Chondrocyte (in vitro differentiated cells): ENCODE measurements at regions not wholly inside any gene's neighbourhood (a gene's known extent, or its start where the extent isn't known, plus 50 kb on each side); places are given as distances from the start of the nearest gene placed in this dataset.

Source experiments
- DNase-seq: peaks from one replicate; pipeline ENCODE4 v3.0.0; 2021; ENCODE audit warnings: mixed read lengths, low spot score
- H3K27ac Mint-ChIP-seq: one replicate; pipeline ENCODE4 v1.8.0; 2021; ENCODE audit warnings: mild to moderate bottlenecking, moderate library complexity, mixed read lengths; ENCODE audit not compliant: unreplicated experiment
- H3K27me3 Mint-ChIP-seq: 2 replicates; pipeline ENCODE4 v1.8.0; 2021; ENCODE audit warnings: low read depth, mixed read lengths
- H3K36me3 Mint-ChIP-seq: 2 replicates; pipeline ENCODE4 v1.8.0; 2021; ENCODE audit warnings: low read depth, mixed read lengths
- H3K4me1 Mint-ChIP-seq: 2 replicates; pipeline ENCODE4 v1.8.0; 2021; ENCODE audit warnings: low read depth, mild to moderate bottlenecking, mixed read lengths
- H3K4me3 Mint-ChIP-seq: one replicate; pipeline ENCODE4 v1.8.0; 2021; ENCODE audit warnings: mild to moderate bottlenecking, moderate library complexity, mixed read lengths; ENCODE audit not compliant: unreplicated experiment
- H3K9me3 Mint-ChIP-seq: 2 replicates; pipeline ENCODE4 v1.8.0; 2021; ENCODE audit warnings: low read depth, mixed read lengths
- CTCF ChIP-seq: fragments of 200-600 bp; sonication (generic); IDR thresholded peaks from 2 replicates; pipeline ENCODE4 v1.5.0; 2021; ENCODE audit warnings: antibody characterized with exemption, mild to moderate bottlenecking, moderate library complexity

- DNase-seq = no peak
- H3K4me1 Mint-ChIP-seq = no peaks in the 10 kb centered on the region
- no peak for TF ChIP-seq CTCF
- H3K4me3 Mint-ChIP-seq = no peak overlapping the region
- peaks cover 3% of the 10 kb centered on the region for H3K9me3 Mint-ChIP-seq
- H3K36me3 Mint-ChIP-seq = no peaks in the 10 kb centered on the region
- H3K27me3 Mint-ChIP-seq = peaks cover 4% of the 10 kb centered on the region
- no peak overlapping the region for H3K27ac Mint-ChIP-seq
Observed at GRCh38 chr2:194739217-194739616, 917.8 kb upstream of the SLC39A10 start.

GRCh38 chr2:194735837-194736542 lies 921.0 kb upstream of the SLC39A10 start:
- Mint-ChIP-seq H3K4me3 (no peak overlapping the region), H3K36me3 (no peaks in the 10 kb centered on the region), H3K27me3 (peaks cover 4% of the 10 kb centered on the region), H3K9me3 (peaks cover 6% of the 10 kb centered on the region), H3K4me1 (no peaks in the 10 kb centered on the region), H3K27ac (no peak overlapping the region)
- DNase-seq = no peak
- no peak for TF ChIP-seq CTCF

GRCh38 chr2:194730266-194730665 lies 926.8 kb upstream of the SLC39A10 start:
- no peak for DNase-seq
- no peak for TF ChIP-seq CTCF
- Mint-ChIP-seq H3K27ac (no peak overlapping the region), H3K4me1 (no peaks in the 10 kb centered on the region), H3K36me3 (no peaks in the 10 kb centered on the region), H3K4me3 (no peak overlapping the region), H3K9me3 (peaks cover 6% of the 10 kb centered on the region), H3K27me3 (peaks cover 2% of the 10 kb centered on the region)

- no peak overlapping the region for H3K27ac Mint-ChIP-seq
- no peak overlapping the region for H3K4me3 Mint-ChIP-seq
- H3K36me3 Mint-ChIP-seq = no peaks in the 10 kb centered on the region
- H3K9me3 Mint-ChIP-seq = no peaks in the 10 kb centered on the region
- peaks cover 5% of the 10 kb centered on the region for H3K27me3 Mint-ChIP-seq
- no peaks in the 10 kb centered on the region for H3K4me1 Mint-ChIP-seq
- no peak for DNase-seq
- no peak for TF ChIP-seq CTCF
Observed at GRCh38 chr2:194725169-194725568, 931.9 kb upstream of the SLC39A10 start.

GRCh38 chr2:194723446-194723845 lies 933.6 kb upstream of the SLC39A10 start:
- no peak for TF ChIP-seq CTCF
- H3K4me3 Mint-ChIP-seq = no peak overlapping the region
- H3K9me3 Mint-ChIP-seq = no peaks in the 10 kb centered on the region
- no peak for DNase-seq
- H3K27me3 Mint-ChIP-seq = peaks cover 2% of the 10 kb centered on the region
- H3K36me3 Mint-ChIP-seq = no peaks in the 10 kb centered on the region
- no peaks in the 10 kb centered on the region for H3K4me1 Mint-ChIP-seq
- H3K27ac Mint-ChIP-seq = no peak overlapping the region
